ENCODE measurements at regions not wholly inside any gene's neighbourhood (a gene's known extent, or its start where the extent isn't known, plus 50 kb on each side); places are given as distances from the start of the nearest gene placed in this dataset.
"Not testable (repeated sequence)": the region's sequence is repeated elsewhere in the genome, so short reads cannot be mapped to it uniquely, and the experiment has no call there.

- no peak for DNase-seq (ENCODE audit: low spot score)
- Mint-ChIP-seq H3K4me3 (ENCODE audit: unreplicated experiment) (no peak overlapping the region), H3K36me3 (ENCODE audit: low read depth) (no peaks in the 10 kb centered on the region), H3K27ac (ENCODE audit: unreplicated experiment) (no peak overlapping the region), H3K27me3 (ENCODE audit: low read depth) (no peaks in the 10 kb centered on the region), H3K4me1 (ENCODE audit: low read depth) (no peaks in the 10 kb centered on the region), H3K9me3 (ENCODE audit: low read depth) (no peaks in the 10 kb centered on the region)
- no peak for TF ChIP-seq CTCF (IDR thresholded peaks at IDR 0.05)
Observed at GRCh38 chr13:65789815-65790214, 1440.3 kb downstream of the PCDH9 start.

GRCh38 chr13:65787082-65787481 is 1443.1 kb downstream of the PCDH9 start:
- no peak for DNase-seq (ENCODE audit: low spot score)
- TF ChIP-seq CTCF (IDR thresholded peaks at IDR 0.05) = no peak
- no peak overlapping the region for H3K4me3 Mint-ChIP-seq (ENCODE audit: unreplicated experiment)
- H3K4me1 Mint-ChIP-seq (ENCODE audit: low read depth) = no peaks in the 10 kb centered on the region
- no peaks in the 10 kb centered on the region for H3K9me3 Mint-ChIP-seq (ENCODE audit: low read depth)
- H3K27me3 Mint-ChIP-seq (ENCODE audit: low read depth) = no peaks in the 10 kb centered on the region
- no peaks in the 10 kb centered on the region for H3K36me3 Mint-ChIP-seq (ENCODE audit: low read depth)
- no peak overlapping the region for H3K27ac Mint-ChIP-seq (ENCODE audit: unreplicated experiment)

GRCh38 chr13:65784088-65784816 is 1445.9 kb downstream of the PCDH9 start:
- Mint-ChIP-seq H3K4me1 (ENCODE audit: low read depth) (no peaks in the 10 kb centered on the region), H3K36me3 (ENCODE audit: low read depth) (no peaks in the 10 kb centered on the region), H3K27me3 (ENCODE audit: low read depth) (no peaks in the 10 kb centered on the region), H3K27ac (ENCODE audit: unreplicated experiment) (no peak overlapping the region), H3K9me3 (ENCODE audit: low read depth) (no peaks in the 10 kb centered on the region), H3K4me3 (ENCODE audit: unreplicated experiment) (no peak overlapping the region)
- DNase-seq (ENCODE audit: low spot score) = no peak
- TF ChIP-seq CTCF (IDR thresholded peaks at IDR 0.05) = no peak

- no peak overlapping the region for H3K4me3 Mint-ChIP-seq (ENCODE audit: unreplicated experiment)
- DNase-seq (ENCODE audit: low spot score) = no peak
- no peaks in the 10 kb centered on the region for H3K27me3 Mint-ChIP-seq (ENCODE audit: low read depth)
- no peak overlapping the region for H3K27ac Mint-ChIP-seq (ENCODE audit: unreplicated experiment)
- no peak for TF ChIP-seq CTCF (IDR thresholded peaks at IDR 0.05)
- H3K36me3 Mint-ChIP-seq (ENCODE audit: low read depth) = no peaks in the 10 kb centered on the region
- no peaks in the 10 kb centered on the region for H3K4me1 Mint-ChIP-seq (ENCODE audit: low read depth)
- H3K9me3 Mint-ChIP-seq (ENCODE audit: low read depth) = no peaks in the 10 kb centered on the region
Observed at GRCh38 chr13:65783383-65783782, 1446.8 kb downstream of the PCDH9 start.

GRCh38 chr13:65771704-65772313 is 1458.3 kb downstream of the PCDH9 start:
- H3K27me3 Mint-ChIP-seq (ENCODE audit: low read depth); H3K4me3 Mint-ChIP-seq (ENCODE audit: unreplicated experiment); H3K4me1 Mint-ChIP-seq (ENCODE audit: low read depth); H3K36me3 Mint-ChIP-seq (ENCODE audit: low read depth); DNase-seq (ENCODE audit: low spot score); H3K27ac Mint-ChIP-seq (ENCODE audit: unreplicated experiment): not testable (repeated sequence)
- peaks cover 26% of the 10 kb centered on the region for H3K9me3 Mint-ChIP-seq (ENCODE audit: low read depth)

- Mint-ChIP-seq H3K4me3 (ENCODE audit: unreplicated experiment) (no peak overlapping the region), H3K36me3 (ENCODE audit: low read depth) (peaks cover 6% of the 10 kb centered on the region), H3K4me1 (ENCODE audit: low read depth) (no peaks in the 10 kb centered on the region), H3K27ac (ENCODE audit: unreplicated experiment) (no peak overlapping the region), H3K9me3 (ENCODE audit: low read depth) (peaks cover 24% of the 10 kb centered on the region), H3K27me3 (ENCODE audit: low read depth) (no peaks in the 10 kb centered on the region)
- TF ChIP-seq CTCF (IDR thresholded peaks at IDR 0.05) = no peak
- no peak for DNase-seq (ENCODE audit: low spot score)
Observed at GRCh38 chr13:65768545-65768944, 1461.6 kb downstream of the PCDH9 start.
